Upper lobe of right lung (tissue), 1 donor: ENCODE measurements at regions not wholly inside any gene's neighbourhood (a gene's known extent, or its start where the extent isn't known, plus 50 kb on each side); places are given as distances from the start of the nearest gene placed in this dataset.

Source experiments
- ATAC-seq: fragments of 200-7000 bp; cut with Tn5 transposase; one replicate; pipeline ENCODE4 v1.9.1; 2020; ENCODE audit warnings: mild to moderate bottlenecking, moderate library complexity
- DNase-seq: peaks from one replicate; pipeline ENCODE4 v3.0.0-alpha.2; 2020
- H3K27ac ChIP-seq: fragments of 200-600 bp; one replicate; pipeline ENCODE4 v1.8.0; 2022
- H3K27me3 ChIP-seq: fragments of 200-600 bp; one replicate; pipeline ENCODE4 v1.8.0; 2022; ENCODE audit warnings: mild to moderate bottlenecking
- H3K36me3 ChIP-seq: fragments of 200-600 bp; one replicate; pipeline ENCODE4 v1.8.0; 2022
- H3K4me1 ChIP-seq: fragments of 200-600 bp; one replicate; pipeline ENCODE4 v1.8.0; 2022
- H3K4me3 ChIP-seq: fragments of 200-600 bp; one replicate; pipeline ENCODE4 v1.8.0; 2022; ENCODE audit warnings: mild to moderate bottlenecking
- H3K9me3 ChIP-seq: fragments of 200-600 bp; one replicate; pipeline ENCODE4 v1.8.0; 2022
- CTCF ChIP-seq: fragments of 200-600 bp; IDR thresholded peaks from one replicate; pipeline ENCODE4 v1.8.0; 2022; ENCODE audit warnings: antibody characterized with exemption
- intact Hi-C: fragments of 100-400 bp; cut with DNase I; formaldehyde crosslinking; loops from one replicate; pipeline ENCODE4 v1.11.0; 2022
- donor health status: DM: no; HTN: yes; CAD: no; lungs with severe emphysema.

- TF ChIP-seq CTCF, result no peak
- no peak for ATAC-seq
- H3K4me3 ChIP-seq, result no peak overlapping the region
- no peaks in the 10 kb centered on the region for H3K27me3 ChIP-seq
- no peaks in the 10 kb centered on the region for H3K36me3 ChIP-seq
- intact Hi-C loops, result no loop called here
- H3K27ac ChIP-seq, result no peak overlapping the region
- H3K9me3 ChIP-seq, result no peaks in the 10 kb centered on the region
- DNase-seq, result no peak
- no peaks in the 10 kb centered on the region for H3K4me1 ChIP-seq
These were observed 299.9 kb upstream of the MME start for GRCh38 chr3:154780263-154780662.

- Histone ChIP-seq H3K27ac (no peak overlapping the region), H3K36me3 (no peaks in the 10 kb centered on the region), H3K4me3 (no peak overlapping the region), H3K9me3 (no peaks in the 10 kb centered on the region), H3K4me1 (no peaks in the 10 kb centered on the region), H3K27me3 (no peaks in the 10 kb centered on the region)
- intact Hi-C loops, result no loop called here
- no peak for DNase-seq
- ATAC-seq, result peak; percentile 41
- no peak for TF ChIP-seq CTCF
These were observed 300.5 kb upstream of the MME start for GRCh38 chr3:154779571-154779970.

- H3K36me3 ChIP-seq, result no peaks in the 10 kb centered on the region
- DNase-seq, result no peak
- H3K9me3 ChIP-seq, result no peaks in the 10 kb centered on the region
- intact Hi-C loops, result no loop called here
- no peak for ATAC-seq
- no peaks in the 10 kb centered on the region for H3K4me1 ChIP-seq
- H3K27ac ChIP-seq, result no peak overlapping the region
- H3K4me3 ChIP-seq, result no peak overlapping the region
- no peaks in the 10 kb centered on the region for H3K27me3 ChIP-seq
- TF ChIP-seq CTCF, result no peak
These were observed 302.1 kb upstream of the MME start for GRCh38 chr3:154778057-154778456.

- Histone ChIP-seq H3K9me3 (no peaks in the 10 kb centered on the region), H3K27me3 (no peaks in the 10 kb centered on the region), H3K4me3 (no peak overlapping the region), H3K4me1 (no peaks in the 10 kb centered on the region), H3K36me3 (no peaks in the 10 kb centered on the region), H3K27ac (no peak overlapping the region)
- peak; percentile 29 for ATAC-seq
- intact Hi-C loops, result no loop called here
- DNase-seq, result no peak
- no peak for TF ChIP-seq CTCF
These were observed 303.4 kb upstream of the MME start for GRCh38 chr3:154776549-154777225.

GRCh38 chr3:154775821-154776548 lies 304.1 kb upstream of the MME start:
- Histone ChIP-seq H3K9me3 (no peaks in the 10 kb centered on the region), H3K27me3 (no peaks in the 10 kb centered on the region), H3K36me3 (no peaks in the 10 kb centered on the region), H3K27ac (no peak overlapping the region), H3K4me1 (no peaks in the 10 kb centered on the region), H3K4me3 (no peak overlapping the region)
- DNase-seq, result no peak
- intact Hi-C loops, result no loop called here
- ATAC-seq, result no peak
- no peak for TF ChIP-seq CTCF
